GM19035 (cell line): ENCODE measurements at regions not wholly inside any gene's neighbourhood (a gene's known extent, or its start where the extent isn't known, plus 50 kb on each side); places are given as distances from the start of the nearest gene placed in this dataset.

Experiments
- ATAC-seq: cut with Tn5 transposase; IDR thresholded peaks from one replicate; pipeline ENCODE4 v1.9.1; 2021; ENCODE audit not compliant: unreplicated experiment

GRCh38 chr5:8756498-8757084 lies 789.3 kb downstream of the SEMA5A start:
- no peak for ATAC-seq

- ATAC-seq, result no peak
These were observed 780.0 kb downstream of the SEMA5A start for GRCh38 chr5:8765886-8766285.

GRCh38 chr5:8766448-8766847 lies 779.4 kb downstream of the SEMA5A start:
- ATAC-seq, result no peak

GRCh38 chr5:8767111-8767510 lies 778.8 kb downstream of the SEMA5A start:
- no peak for ATAC-seq

GRCh38 chr5:8767746-8768145 lies 778.1 kb downstream of the SEMA5A start:
- no peak for ATAC-seq

- no peak for ATAC-seq
These were observed 776.2 kb downstream of the SEMA5A start for GRCh38 chr5:8769631-8770030.

- no peak for ATAC-seq
These were observed 775.4 kb downstream of the SEMA5A start for GRCh38 chr5:8770431-8770830.

GRCh38 chr5:8773046-8773615 lies 772.7 kb downstream of the SEMA5A start:
- ATAC-seq, result no peak

GRCh38 chr5:8784692-8785091 lies 761.2 kb downstream of the SEMA5A start:
- no peak for ATAC-seq

GRCh38 chr5:8788246-8788645 lies 757.6 kb downstream of the SEMA5A start:
- ATAC-seq, result no peak

GRCh38 chr5:8805653-8806052 lies 740.2 kb downstream of the SEMA5A start:
- no peak for ATAC-seq

GRCh38 chr5:8807636-8808035 lies 738.2 kb downstream of the SEMA5A start:
- ATAC-seq, result no peak

GRCh38 chr5:8811581-8811980 lies 734.3 kb downstream of the SEMA5A start:
- ATAC-seq, result no peak

- no peak for ATAC-seq
These were observed 732.7 kb downstream of the SEMA5A start for GRCh38 chr5:8813180-8813579.

- ATAC-seq, result no peak
These were observed 731.8 kb downstream of the SEMA5A start for GRCh38 chr5:8814105-8814504.

- ATAC-seq, result no peak
These were observed 721.5 kb downstream of the SEMA5A start for GRCh38 chr5:8824371-8824770.

GRCh38 chr5:8825139-8825757 lies 720.6 kb downstream of the SEMA5A start:
- ATAC-seq, result no peak

GRCh38 chr5:8826508-8826907 lies 719.4 kb downstream of the SEMA5A start:
- ATAC-seq, result no peak

- ATAC-seq, result no peak
These were observed 718.2 kb downstream of the SEMA5A start for GRCh38 chr5:8827696-8828095.

GRCh38 chr5:8828596-8829322 lies 717.1 kb downstream of the SEMA5A start:
- no peak for ATAC-seq

- no peak for ATAC-seq
These were observed 716.4 kb downstream of the SEMA5A start for GRCh38 chr5:8829323-8830029.
